ENCODE measurements at regions not wholly inside any gene's neighbourhood (a gene's known extent, or its start where the extent isn't known, plus 50 kb on each side); places are given as distances from the start of the nearest gene placed in this dataset.

DNA sequence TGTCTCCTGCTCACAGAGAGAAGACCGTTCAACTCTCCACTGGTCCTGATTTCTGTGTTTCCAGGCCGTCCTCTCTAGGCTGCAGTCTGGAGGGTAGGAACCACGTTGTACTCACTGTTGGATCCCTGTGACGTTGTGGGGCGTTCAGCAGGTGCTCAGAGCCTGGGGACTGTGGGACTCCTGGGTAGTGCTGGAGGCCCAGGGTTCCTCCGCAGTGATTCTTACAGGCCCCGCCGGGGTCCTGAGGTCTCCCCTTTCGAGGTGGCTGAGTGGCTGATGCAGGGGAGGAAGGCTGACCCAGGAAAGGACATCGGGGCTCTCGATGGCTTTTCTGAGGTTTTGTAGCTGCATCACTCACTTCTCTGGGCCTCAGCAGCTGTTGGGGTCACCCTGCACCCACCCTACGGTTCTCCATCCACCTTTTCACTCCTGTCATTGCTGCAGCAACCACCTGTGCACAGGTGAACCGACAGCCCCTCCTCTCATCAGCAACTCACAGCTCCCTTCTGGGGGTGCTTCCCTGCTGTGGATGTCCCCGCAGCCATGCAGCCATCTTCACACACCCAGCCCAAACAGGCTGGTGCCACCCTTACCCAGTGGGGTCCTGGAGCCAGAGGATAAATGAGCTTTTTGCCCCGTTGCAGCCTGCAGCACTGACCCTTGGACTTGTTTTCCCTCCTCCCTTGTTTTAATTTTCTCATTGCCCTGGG, 169.6 kb upstream of the HDAC4 start:
- H3K4me3 ChIP-seq (ENCODE audit: low read depth, low read length): no peak overlapping the region
- no peak for DNase-seq (ENCODE audit: low read depth, low spot score)
- POLR2A ChIA-PET: no interaction called here
- CTCF ChIA-PET: no interaction called here
- TF ChIP-seq, protein P1, sequence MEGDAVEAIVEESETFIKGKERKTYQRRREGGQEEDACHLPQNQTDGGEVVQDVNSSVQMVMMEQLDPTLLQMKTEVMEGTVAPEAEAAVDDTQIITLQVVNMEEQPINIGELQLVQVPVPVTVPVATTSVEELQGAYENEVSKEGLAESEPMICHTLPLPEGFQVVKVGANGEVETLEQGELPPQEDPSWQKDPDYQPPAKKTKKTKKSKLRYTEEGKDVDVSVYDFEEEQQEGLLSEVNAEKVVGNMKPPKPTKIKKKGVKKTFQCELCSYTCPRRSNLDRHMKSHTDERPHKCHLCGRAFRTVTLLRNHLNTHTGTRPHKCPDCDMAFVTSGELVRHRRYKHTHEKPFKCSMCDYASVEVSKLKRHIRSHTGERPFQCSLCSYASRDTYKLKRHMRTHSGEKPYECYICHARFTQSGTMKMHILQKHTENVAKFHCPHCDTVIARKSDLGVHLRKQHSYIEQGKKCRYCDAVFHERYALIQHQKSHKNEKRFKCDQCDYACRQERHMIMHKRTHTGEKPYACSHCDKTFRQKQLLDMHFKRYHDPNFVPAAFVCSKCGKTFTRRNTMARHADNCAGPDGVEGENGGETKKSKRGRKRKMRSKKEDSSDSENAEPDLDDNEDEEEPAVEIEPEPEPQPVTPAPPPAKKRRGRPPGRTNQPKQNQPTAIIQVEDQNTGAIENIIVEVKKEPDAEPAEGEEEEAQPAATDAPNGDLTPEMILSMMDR (IDR thresholded peaks at IDR 0.05; ENCODE audit: insufficient read depth, low read length, missing control alignments): no peak

DNA sequence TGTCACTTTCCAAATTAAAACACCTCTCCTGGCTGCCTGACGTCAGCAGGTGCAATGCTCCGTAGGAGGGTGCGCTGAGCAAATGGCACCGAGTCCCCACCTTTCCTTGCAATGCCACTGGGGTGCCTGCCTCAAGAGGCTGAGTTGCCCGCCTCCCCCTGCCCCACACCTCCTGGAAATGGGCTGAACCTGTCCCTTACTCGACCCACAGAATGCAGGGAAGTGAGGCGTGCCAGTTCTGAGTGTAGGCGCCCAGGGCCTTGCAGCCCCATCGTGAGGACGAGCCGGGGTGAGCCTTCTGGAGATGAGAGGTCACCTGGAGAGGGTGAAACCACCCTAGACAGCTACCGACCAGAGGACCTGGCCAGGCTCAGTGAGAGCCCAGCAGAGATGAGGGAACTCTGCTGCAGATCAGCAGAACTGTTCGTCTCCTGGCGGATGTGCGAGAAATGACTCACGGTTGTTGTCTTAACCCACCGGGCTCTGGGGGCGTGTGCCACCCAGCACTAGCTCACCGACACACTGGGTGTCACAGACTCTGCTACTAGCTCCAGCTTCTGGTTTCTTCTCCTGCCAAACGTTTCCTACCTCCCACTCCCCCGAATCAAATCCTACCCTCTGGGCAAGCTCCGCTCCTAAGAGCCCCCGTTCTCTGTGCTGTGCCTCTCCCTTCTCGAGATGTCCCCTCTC, 168.7 kb upstream of the HDAC4 start:
- POLR2A ChIA-PET: no interaction called here
- DNase-seq (ENCODE audit: low read depth, low spot score): no peak
- TF ChIP-seq, protein P1 (IDR thresholded peaks at IDR 0.05; ENCODE audit: insufficient read depth, low read length, missing control alignments): no peak
- CTCF ChIA-PET: no interaction called here
- H3K4me3 ChIP-seq (ENCODE audit: low read depth, low read length): no peak overlapping the region

DNA sequence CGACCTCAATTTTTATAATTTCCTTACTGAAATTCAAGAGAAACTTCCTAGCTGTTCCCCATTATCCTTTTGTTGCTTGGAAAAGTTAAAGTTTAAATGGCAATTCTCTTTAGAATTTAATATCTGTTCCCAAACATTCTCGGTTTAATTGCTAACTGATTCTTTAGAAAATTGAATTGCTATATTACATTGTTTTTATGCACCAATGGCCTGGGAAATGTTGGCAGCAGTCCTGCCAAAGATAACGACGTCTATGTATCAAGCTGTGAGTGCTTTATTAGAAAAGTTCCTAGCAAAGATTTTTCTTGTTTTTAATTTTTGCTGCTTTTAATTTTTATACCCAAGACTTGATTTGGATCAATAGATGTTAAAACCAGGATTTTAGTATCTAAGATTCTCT, 167.8 kb upstream of the HDAC4 start:
- no peak for DNase-seq (ENCODE audit: low read depth, low spot score)
- TF ChIP-seq, protein P1 (IDR thresholded peaks at IDR 0.05; ENCODE audit: insufficient read depth, low read length, missing control alignments): no peak
- ChIA-PET POLR2A (no interaction called here), CTCF (no interaction called here)
- H3K4me3 ChIP-seq (ENCODE audit: low read depth, low read length): no peak overlapping the region

DNA sequence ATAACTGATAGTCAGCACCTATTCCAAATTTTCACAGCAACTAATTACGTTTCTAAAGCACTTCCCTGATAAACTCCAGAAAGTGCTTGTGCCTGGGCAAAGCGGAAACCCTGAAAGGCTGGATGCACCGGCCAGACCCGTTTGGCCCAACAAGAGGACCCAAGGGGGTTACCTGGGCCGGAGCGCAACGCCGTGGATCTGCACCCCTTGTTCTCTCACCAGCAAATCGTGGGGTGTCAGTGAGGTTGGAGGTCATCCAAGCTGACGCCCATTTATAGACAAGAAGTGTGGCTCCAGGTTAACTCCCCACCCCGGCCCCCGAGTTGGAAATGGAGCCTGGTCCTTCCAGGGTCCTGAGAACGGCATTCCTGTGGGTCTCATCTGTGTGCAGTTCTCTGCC, 167.0 kb upstream of the HDAC4 start:
- CTCF ChIA-PET: no interaction called here
- DNase-seq (ENCODE audit: low read depth, low spot score): no peak
- POLR2A ChIA-PET: no interaction called here
- TF ChIP-seq, protein P1 (IDR thresholded peaks at IDR 0.05; ENCODE audit: insufficient read depth, low read length, missing control alignments): no peak
- H3K4me3 ChIP-seq (ENCODE audit: low read depth, low read length): no peak overlapping the region

DNA sequence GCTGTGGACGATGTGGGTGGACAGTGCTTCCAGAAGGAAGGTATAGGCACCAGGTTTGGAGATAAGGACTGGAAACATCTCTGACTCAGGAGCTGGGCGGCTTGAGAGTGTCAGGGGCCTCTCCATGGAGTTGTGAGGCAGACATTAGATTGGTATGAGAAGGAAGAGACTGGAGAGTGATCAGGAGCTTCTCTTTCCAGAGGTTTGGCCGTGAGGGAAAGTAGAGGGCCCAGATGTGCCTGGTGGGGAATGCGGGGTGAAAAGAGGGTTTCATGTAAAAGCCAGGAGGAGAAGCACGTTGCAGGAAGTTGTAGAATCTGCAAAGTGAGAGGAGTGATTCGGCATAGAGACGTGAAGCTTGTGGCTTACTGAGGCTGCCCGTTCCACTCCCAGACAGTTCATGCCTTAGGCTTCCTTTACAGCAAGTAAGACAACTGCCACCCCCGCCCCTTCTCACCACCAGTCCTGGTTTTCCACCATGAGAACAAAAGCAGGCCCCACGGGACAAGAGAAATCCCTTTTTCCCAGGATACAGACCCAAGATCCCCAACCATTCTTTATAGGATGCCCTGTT, 166.3 kb upstream of the HDAC4 start:
- DNase-seq (ENCODE audit: low read depth, low spot score): no peak
- no peak overlapping the region for H3K4me3 ChIP-seq (ENCODE audit: low read depth, low read length)
- POLR2A ChIA-PET: no interaction called here
- CTCF ChIA-PET: no interaction called here
- TF ChIP-seq, protein P1 (IDR thresholded peaks at IDR 0.05; ENCODE audit: insufficient read depth, low read length, missing control alignments): no peak

DNA sequence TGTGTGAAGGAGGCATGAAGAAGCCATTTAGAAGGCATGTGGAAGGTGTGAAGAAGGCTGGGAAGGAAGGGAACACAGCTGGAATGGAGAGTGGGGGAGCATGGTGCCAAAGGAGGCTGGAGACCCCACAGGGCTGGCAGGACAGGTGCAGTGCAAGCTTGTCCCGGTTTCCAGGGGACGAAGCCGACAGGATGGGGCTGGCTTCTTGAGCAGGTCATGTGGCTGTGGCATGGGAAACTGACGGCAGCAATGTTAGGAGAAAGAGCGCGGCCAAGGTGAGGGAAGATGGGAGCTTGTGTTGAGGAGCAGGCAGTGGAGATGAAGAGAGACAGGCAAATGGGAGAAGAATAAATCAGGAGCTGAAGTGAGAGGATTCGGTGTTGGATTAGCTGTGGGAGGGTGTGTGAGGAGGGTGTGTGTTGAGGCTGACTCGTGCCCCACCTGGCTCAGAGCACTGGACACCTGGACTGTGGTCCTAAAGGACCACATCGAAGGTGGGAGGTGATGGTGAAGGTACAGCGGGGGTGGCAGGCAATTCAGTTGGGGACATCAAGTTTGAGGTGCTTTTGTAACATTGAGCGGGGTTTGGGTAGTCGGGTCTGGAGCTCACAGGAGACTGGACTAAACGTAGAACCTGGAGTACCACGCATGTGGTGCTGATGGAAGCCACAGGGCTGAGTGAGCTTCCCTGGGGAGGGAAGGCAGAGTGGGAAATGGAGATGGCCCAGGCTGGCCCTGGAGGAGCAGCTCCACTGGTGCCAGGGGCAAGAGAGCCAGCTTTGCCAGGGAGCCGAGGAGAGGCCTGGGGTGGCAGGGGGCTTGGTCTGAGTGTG, 165.6 kb upstream of the HDAC4 start:
- no peak for DNase-seq (ENCODE audit: low read depth, low spot score)
- no peak overlapping the region for H3K4me3 ChIP-seq (ENCODE audit: low read depth, low read length)
- ChIA-PET CTCF (no interaction called here), POLR2A (no interaction called here)
- TF ChIP-seq, protein P1 (IDR thresholded peaks at IDR 0.05; ENCODE audit: insufficient read depth, low read length, missing control alignments): no peak
